ENCODE measurements at regions not wholly inside any gene's neighbourhood (a gene's known extent, or its start where the extent isn't known, plus 50 kb on each side); places are given as distances from the start of the nearest gene placed in this dataset.
A peak's percentile ranks its signal among the peaks of the same experiment; 100 is the strongest.

DNA sequence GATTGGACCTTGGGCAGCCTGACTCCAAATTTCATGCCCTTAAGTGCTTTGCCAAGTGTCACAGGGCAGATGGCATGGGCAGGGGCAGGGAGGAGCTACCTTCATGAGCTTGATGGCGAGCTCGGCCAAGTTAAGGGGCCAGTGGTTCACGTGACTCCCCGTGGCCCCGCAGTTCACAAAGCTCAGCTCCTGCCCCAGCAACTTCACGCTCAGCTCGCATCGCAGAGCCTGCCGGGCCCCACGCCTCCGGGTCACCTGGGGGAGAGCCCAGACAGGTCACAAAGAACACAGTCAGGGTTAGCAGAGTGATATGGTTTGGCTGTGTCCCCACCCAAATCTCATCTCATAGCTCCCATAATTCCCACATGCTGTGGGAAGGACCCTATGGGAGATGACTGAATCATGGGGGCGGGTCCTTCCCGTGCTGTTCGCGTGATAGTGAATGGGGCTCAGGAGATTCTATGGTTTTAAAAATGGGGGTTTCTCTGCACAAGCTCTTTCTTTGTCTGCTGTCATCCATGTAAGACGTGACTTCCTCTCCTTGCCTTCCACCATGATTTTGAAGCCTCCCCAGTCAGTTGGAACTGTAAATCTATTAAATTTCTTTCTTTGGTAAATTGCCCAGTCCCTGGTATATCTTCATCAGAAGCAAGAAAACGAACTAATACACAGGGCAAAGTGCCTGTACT, 108.1 kb downstream of the LITAF start:
- TF ChIP-seq CTCF (IDR thresholded peaks at IDR 0.05; ENCODE audit: low read length, missing control alignments): no peak
- DNase-seq (ENCODE audit: low read depth): no peak
- H3K4me3 ChIP-seq (replicated peaks; ENCODE audit: low read depth, low read length): no peak overlapping the region

- no peak for DNase-seq (ENCODE audit: low read depth)
- no peak for TF ChIP-seq CTCF (IDR thresholded peaks at IDR 0.05; ENCODE audit: low read length, missing control alignments)
- no peak overlapping the region for H3K4me3 ChIP-seq (replicated peaks; ENCODE audit: low read depth, low read length)
These were observed 106.8 kb downstream of the LITAF start for GRCh38 chr16:11479916-11480315.

DNA sequence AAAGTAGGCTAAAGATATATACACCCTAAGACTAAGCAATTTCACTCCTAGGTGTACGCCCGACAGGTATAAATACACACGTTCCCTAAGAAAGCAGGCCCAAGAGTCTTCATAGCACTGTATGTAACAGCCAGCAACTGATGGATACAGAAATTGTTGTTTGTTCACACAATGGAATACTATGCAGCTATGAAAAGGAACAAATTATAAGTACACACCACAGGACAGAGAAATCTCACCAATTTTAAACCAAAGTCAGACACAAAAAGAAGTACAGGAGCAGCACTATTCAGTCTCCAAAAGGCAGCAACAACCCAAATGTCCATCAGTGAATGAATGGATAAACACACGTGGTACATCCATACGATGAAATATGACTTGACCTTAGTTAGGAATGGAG, 106.1 kb downstream of the LITAF start:
- TF ChIP-seq CTCF (IDR thresholded peaks at IDR 0.05; ENCODE audit: low read length, missing control alignments): no peak
- H3K4me3 ChIP-seq (replicated peaks; ENCODE audit: low read depth, low read length): no peak overlapping the region
- no peak for DNase-seq (ENCODE audit: low read depth)

GRCh38 chr16:11481987-11482386, 104.7 kb downstream of the LITAF start:
- no peak for DNase-seq (ENCODE audit: low read depth)
- TF ChIP-seq CTCF (IDR thresholded peaks at IDR 0.05; ENCODE audit: low read length, missing control alignments): no peak
- H3K4me3 ChIP-seq (replicated peaks; ENCODE audit: low read depth, low read length): no peak overlapping the region

DNA sequence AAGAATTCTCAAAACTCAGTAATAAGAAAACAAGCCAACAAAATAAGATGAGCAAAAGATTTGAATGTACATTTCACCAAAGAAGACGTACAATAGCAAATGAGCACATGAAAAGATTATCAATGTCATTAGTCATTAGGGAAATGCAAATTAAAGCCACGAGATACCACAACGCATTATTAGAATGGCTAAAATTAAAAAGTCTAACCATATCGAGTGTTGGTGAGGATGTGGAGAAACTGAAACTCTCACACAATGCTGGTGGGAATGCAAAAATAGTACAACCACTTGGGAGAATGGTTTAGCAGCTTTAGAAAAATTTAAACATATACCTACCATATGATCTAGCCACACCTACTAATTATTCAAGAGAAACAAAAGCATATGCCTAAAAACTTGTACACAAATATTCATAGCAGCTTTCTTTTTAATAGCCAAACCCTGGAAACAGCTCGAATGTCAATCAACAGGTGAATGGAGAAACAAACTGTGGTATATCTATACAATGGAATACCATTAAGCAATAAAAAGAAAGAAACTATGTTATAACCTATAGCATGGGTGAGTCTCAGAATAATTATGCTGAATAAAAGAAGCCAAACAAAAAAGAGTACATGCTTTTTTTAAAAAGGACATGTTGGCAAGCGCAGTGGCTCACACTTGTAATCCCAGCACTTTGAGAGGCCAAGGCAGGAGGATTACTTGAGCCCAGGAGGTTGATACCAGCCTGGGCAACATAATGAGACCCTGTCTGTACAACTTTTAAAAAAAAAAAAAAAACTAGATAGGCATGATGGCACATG, 103.6 kb downstream of the LITAF start:
- TF ChIP-seq CTCF (IDR thresholded peaks at IDR 0.05; ENCODE audit: low read length, missing control alignments): no peak
- no peak for DNase-seq (ENCODE audit: low read depth)
- no peak overlapping the region for H3K4me3 ChIP-seq (replicated peaks; ENCODE audit: low read depth, low read length)

DNA sequence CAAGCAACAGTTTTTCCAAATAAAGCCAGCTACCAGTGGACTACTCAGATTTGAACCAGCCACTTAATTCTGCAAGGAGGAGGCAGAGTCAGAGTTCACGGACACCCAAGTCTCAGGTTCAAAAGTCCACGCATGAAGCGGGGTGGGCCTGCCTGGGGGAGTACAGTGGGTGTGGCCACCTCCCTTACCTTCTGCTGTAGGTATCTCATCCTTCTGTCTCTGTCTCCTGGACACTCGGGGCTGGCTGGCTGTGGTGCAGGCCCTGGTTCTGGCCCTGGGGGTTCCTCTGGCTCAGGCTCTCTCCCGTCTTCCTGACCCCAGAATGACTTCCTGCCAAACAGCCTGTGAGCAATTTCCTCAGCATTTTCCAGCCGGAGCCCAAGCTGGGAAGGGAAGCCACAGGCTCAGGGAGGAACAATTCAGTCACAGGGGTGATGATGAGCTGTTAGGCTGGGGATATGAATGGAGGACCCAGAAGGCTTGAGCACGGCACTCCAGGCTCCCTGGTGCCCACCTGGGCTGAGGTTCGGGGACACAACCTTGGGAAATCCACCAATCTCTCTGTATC, 101.9 kb downstream of the LITAF start:
- H3K4me3 ChIP-seq (replicated peaks; ENCODE audit: low read depth, low read length): no peak overlapping the region
- DNase-seq (ENCODE audit: low read depth): peak; percentile 59
- TF ChIP-seq CTCF (IDR thresholded peaks at IDR 0.05; ENCODE audit: low read length, missing control alignments): no peak
